Transverse colon (tissue), 4 donors: ENCODE measurements at regions not wholly inside any gene's neighbourhood (a gene's known extent, or its start where the extent isn't known, plus 50 kb on each side); places are given as distances from the start of the nearest gene placed in this dataset.

ENCODE experiments used
- DNase-seq: peaks from one replicate; pipeline ENCODE4 v3.0.0-alpha.2; 2019
- H3K27ac ChIP-seq, 4 donors: fragments of 200-600 bp; sonication (generic); 2 replicates each; pipeline ENCODE4 v1.5.1; 2016 to 2018; ENCODE audit warnings: inconsistent platforms in 4 of 4
- H3K27me3 ChIP-seq: fragments of 200-600 bp; sonication (generic); 2 replicates; pipeline ENCODE4 v1.5.1; 2017; ENCODE audit warnings: inconsistent platforms
- H3K36me3 ChIP-seq, 4 donors: fragments of 200-600 bp; sonication (generic); 2 replicates each; pipeline ENCODE4 v1.5.1; 2017 to 2019; ENCODE audit warnings: inconsistent platforms in 4 of 4
- H3K4me1 ChIP-seq, 4 donors: fragments of 200-600 bp; sonication (generic); 2 replicates each; pipeline ENCODE4 v1.5.1; 2017 to 2020; ENCODE audit warnings: inconsistent platforms in 4 of 4
- H3K4me3 ChIP-seq, 4 donors: fragments of 200-600 bp; sonication (generic); 1 replicate in 1 of 4; 2 replicates in 3 of 4; pipeline versions ENCODE4 v1.5.1 to v1.6.1; 2017 to 2019; ENCODE audit warnings: inconsistent platforms in 4 of 4
- H3K9me3 ChIP-seq, 2 donors: fragments of 200-600 bp; sonication (generic); 2 replicates each; pipeline ENCODE4 v1.5.1; 2017 to 2019; ENCODE audit warnings: inconsistent platforms in 2 of 2
- CTCF ChIP-seq, 5 experiments: fragments of 200-600 bp in 3 of 5; fragments of 450-650 bp in 2 of 5; sonication (generic) in 3 of 5; IDR thresholded peaks; 1 replicate in 2 of 5; 2 replicates in 3 of 5; pipeline ENCODE4 v1.5.1; 2016 to 2017; ENCODE audit warnings: antibody characterized with exemption in 5 of 5, inconsistent platforms in 3 of 5, mild to moderate bottlenecking in 2 of 5, moderate library complexity in 1 of 5
- EP300 ChIP-seq: sonication (generic); formaldehyde crosslinking; IDR thresholded peaks from one replicate; pipeline ENCODE4 v1.6.1; 2017; ENCODE audit warnings: antibody characterized with exemption, low read depth
- POLR2A ChIP-seq: fragments of 450-650 bp; IDR thresholded peaks from one replicate; pipeline ENCODE4 v1.6.1; 2016; ENCODE audit warnings: antibody characterized with exemption, mild to moderate bottlenecking, moderate library complexity
- POLR2AphosphoS5 ChIP-seq, 3 donors: sonication (generic); formaldehyde crosslinking; IDR thresholded peaks; one replicate each; pipeline ENCODE4 v1.6.1; 2016; ENCODE audit warnings: antibody characterized with exemption in 3 of 3
- WGBS, 2 donors: methylation state at CpG; one replicate each; pipeline ENCODE4 v1.1.5; 2018; ENCODE audit warnings: low coverage in 1 of 2; 5-methylcytosine and 5-hydroxymethylcytosine counted together
- in situ Hi-C, 4 donors: fragments of 200-750 bp; cut with MboI; loops; one replicate each; pipeline versions ENCODE4 v1.15.0 to v1.15.1; 2017; ENCODE audit warnings: low sequenced_read_pairs in 3 of 4, low pct_ligation_motif_present in 1 of 4, low pct_unique_long_range_greater_than_20kb in 1 of 4
- intact Hi-C: fragments of 100-400 bp; cut with DNase I; formaldehyde crosslinking; loops from one replicate; pipeline ENCODE4 v1.15.1; 2023; ENCODE audit warnings: low total_unique reads

DNA sequence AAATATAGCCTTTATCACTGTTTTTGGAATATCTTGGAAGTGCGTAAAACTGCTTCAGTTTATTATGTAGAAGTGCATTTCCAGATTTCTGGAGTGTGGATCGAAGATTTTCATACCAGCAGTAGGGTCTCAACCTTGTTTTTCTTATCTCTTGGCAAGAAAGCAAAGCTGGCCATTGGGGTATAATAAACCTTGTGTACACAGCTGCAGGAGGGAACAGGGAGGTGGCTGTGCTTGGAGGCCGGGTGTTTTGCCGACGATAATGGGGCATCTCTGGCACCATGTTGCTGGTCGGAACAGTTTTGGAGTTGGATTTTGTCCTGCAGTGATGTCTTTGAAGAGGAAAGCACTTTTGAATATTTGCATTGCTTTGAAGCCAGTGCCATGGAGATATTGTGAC lies 308.8 kb upstream of the DMRT1 start:
- WGBS, 2 donors = 45 to 58% methylated on average over 4 to 6 of the region's 6 CpGs
- Histone ChIP-seq H3K27me3 (no peaks in the 10 kb centered on the region), H3K9me3 (no peaks in the 10 kb centered on the region), H3K36me3 (no peaks in the 10 kb centered on the region), H3K4me1 (peaks cover 7 to 31% (median 21%) of the 10 kb centered on the region in 4 donors), H3K4me3 (no peak overlapping the region), H3K27ac (peak overlapping the region in 2 of 4 donors; percentile 30 to 51)
- TF ChIP-seq POLR2A (no peak), POLR2AphosphoS5 (IDR thresholded peaks at IDR 0.05) (no peak), EP300 (no peak), CTCF (IDR thresholded peaks at IDR 0.05) (no peak)
- in situ Hi-C loops (no loop called here), intact Hi-C loops (no loop called here)
- DNase-seq = peak; percentile 46

- Histone ChIP-seq H3K4me3 (no peak overlapping the region), H3K4me1 (peaks cover 7 to 31% (median 21%) of the 10 kb centered on the region in 4 donors), H3K36me3 (no peaks in the 10 kb centered on the region), H3K27ac (peak overlapping the region in 2 of 4 donors; percentile 4 to 22), H3K27me3 (no peaks in the 10 kb centered on the region), H3K9me3 (no peaks in the 10 kb centered on the region)
- intact Hi-C loops = no loop called here
- TF ChIP-seq CTCF (IDR thresholded peaks at IDR 0.05) = no peak
- no peak for TF ChIP-seq EP300
- TF ChIP-seq POLR2A = no peak
- TF ChIP-seq POLR2AphosphoS5 (IDR thresholded peaks at IDR 0.05) = no peak
- DNase-seq = peak; percentile 45
- 28 to 42% methylated on average over 4 of the region's 4 CpGs for WGBS, 2 donors
- in situ Hi-C loops = no loop called here
These were observed 306.6 kb upstream of the DMRT1 start for GRCh38 chr9:534886-535285.

GRCh38 chr9:535356-535755 lies 306.1 kb upstream of the DMRT1 start:
- Histone ChIP-seq H3K4me1 (peaks cover 7 to 31% (median 21%) of the 10 kb centered on the region in 4 donors), H3K36me3 (no peaks in the 10 kb centered on the region), H3K9me3 (no peaks in the 10 kb centered on the region), H3K4me3 (no peak overlapping the region), H3K27me3 (no peaks in the 10 kb centered on the region), H3K27ac (peak overlapping the region in 2 of 4 donors; percentile 4 to 22)
- intact Hi-C loops (no loop called here), in situ Hi-C loops (no loop called here)
- no peak for DNase-seq
- no peak for TF ChIP-seq CTCF (IDR thresholded peaks at IDR 0.05)
- no peak for TF ChIP-seq EP300
- no peak for TF ChIP-seq POLR2AphosphoS5 (IDR thresholded peaks at IDR 0.05)
- TF ChIP-seq POLR2A = no peak
- WGBS, 2 donors = 64% methylated on average over 4 of the region's 4 CpGs; no CpG with 5 or more reads in 1 of the 2 donors

DNA sequence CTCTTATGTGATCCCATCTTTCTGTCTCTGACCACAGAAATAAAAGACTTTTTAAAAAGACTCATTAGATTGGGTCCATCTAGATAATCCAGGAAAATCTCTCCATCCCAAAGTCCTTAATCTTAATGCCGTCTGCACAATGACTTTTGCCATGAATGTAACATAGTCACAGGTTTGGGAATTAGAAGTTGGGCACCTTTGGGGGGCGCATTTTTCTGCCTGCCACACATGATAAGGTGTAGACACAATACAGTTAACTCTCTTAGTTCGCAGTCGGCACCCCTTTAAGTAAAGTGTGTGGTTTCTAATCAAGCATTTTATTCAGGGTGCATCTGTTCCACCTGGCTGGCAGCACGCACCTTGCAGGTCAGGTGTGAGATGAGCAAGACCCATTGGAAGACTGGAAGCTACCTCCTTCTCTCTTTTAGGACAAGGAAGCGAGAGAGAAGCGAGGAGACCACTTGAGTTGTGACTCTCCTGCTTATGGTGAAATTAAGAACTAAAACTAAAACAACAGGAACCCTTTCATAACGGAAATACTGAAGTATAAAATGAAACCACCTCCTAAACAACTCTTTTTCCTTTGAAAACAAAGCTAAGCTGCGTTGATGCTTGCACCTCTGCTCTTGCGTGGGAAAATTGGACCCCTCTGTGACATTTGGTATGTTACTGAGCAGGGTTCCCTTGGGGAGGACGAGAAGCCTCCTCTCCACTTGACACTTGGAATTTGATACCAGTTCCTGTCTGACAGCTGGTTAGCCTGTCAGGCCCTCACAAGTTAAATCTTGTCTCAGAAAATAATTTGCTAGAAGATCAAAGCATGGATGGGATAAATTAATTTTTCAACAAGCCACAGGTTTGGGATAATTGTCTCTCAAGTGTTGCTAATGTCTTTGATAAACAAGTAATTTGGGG lies 304.6 kb upstream of the DMRT1 start:
- DNase-seq = no peak
- Histone ChIP-seq H3K4me1 (peaks cover 7 to 25% (median 19%) of the 10 kb centered on the region in 4 donors), H3K27ac (no peak overlapping the region), H3K36me3 (no peaks in the 10 kb centered on the region), H3K27me3 (no peaks in the 10 kb centered on the region), H3K9me3 (no peaks in the 10 kb centered on the region), H3K4me3 (no peak overlapping the region)
- 68 to 75% methylated on average over 11 of the region's 11 CpGs for WGBS, 2 donors
- intact Hi-C loops = no loop called here
- TF ChIP-seq EP300 (no peak), CTCF (IDR thresholded peaks at IDR 0.05) (no peak), POLR2A (no peak), POLR2AphosphoS5 (IDR thresholded peaks at IDR 0.05) (no peak)
- in situ Hi-C loops = no loop called here
